HG03066 (cell line): ENCODE measurements at regions not wholly inside any gene's neighbourhood (a gene's known extent, or its start where the extent isn't known, plus 50 kb on each side); places are given as distances from the start of the nearest gene placed in this dataset.
"Not testable (repeated sequence)": the region's sequence is repeated elsewhere in the genome, so short reads cannot be mapped to it uniquely, and the experiment has no call there.

ENCODE experiments used
- ATAC-seq: cut with Tn5 transposase; IDR thresholded peaks from one replicate; pipeline ENCODE4 v1.9.1; 2021; ENCODE audit warnings: low read depth; ENCODE audit not compliant: unreplicated experiment

DNA sequence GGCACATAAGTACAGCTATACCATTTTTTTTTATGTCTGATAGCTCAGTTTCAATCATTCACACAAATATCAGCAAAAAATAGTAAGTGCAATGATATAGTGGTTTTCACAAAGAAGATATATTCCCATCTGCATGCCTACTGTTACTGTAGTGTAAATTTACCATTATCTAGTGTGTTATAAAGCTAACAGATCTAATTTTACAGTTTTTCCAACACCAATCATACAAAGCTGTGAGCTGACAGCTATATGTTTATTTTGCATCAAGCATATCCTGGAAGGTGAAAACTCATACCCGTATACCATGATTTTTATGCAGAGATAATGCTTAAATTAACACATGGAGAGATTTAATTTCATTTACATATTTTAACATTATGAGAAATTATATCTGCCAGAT is 89.9 kb upstream of the HAPLN1 start:
- no peak for ATAC-seq

DNA sequence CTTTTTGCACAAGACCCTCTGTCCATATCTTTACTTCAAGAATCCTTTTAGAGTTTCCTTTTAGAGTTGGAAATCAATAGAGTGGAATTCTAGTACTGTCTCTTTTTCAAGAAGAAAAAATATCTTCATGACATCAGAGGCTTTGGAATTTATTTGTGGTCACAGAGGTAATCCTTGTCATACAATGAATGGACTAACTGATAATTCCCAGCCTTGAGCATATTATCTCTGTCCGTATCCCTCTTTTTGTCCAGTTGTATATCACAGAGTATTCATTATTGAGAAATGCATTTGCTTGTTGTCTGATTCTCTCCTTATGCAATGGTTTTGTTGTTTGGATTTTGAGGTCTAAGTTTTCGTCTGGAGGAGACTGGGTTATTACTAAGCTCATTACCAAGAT is 82.0 kb upstream of the HAPLN1 start:
- ATAC-seq, result no peak

- ATAC-seq, result no peak
Measured at GRCh38 chr5:83800201-83800600, 79.5 kb upstream of the HAPLN1 start.

DNA sequence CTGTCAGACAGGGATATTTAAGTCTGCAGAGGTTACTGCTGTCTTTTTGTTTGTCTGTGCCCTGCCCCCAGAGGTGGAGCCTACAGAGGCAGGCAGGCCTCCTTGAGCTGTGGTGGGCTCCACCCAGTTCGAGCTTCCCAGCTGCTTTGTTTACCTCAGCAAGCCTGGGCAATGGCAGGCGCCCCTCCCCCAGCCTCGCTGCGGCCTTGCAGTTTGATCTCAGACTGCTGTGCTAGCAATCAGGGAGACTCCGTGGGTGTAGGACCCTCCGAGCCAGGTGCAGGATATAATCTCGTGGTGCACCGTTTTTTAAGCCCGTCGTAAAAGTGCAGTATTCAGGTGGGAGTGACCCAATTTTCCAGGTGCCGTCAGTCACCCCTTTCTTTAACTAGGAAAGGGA is 78.4 kb upstream of the HAPLN1 start:
- ATAC-seq, result not testable (repeated sequence)

GRCh38 chr5:83789371-83789770 is 68.7 kb upstream of the HAPLN1 start:
- no peak for ATAC-seq

- ATAC-seq, result no peak
Measured at GRCh38 chr5:83787631-83788030, 67.0 kb upstream of the HAPLN1 start.

DNA sequence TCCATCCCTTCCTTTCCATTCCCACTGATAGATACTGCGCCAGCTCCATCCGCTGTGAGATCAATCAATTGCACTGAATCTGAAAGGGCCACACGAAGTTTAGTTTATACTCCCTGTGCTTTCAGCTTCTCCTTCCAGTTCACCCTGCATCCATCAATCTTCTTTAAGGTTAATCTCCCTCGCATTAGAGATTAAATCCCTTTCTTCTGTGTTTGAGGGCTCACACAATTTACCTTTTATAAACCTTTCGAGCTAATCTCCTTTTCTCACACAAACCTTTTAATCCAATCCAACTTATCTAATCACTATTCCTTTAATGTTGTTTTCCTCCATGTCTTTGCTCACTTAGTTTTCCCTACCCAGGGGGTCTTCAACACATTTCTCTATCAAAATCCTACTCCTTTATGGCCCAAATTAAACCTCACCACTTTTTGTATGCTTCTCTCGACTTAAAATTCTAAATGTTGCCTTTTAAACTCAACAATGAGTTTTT is 64.6 kb upstream of the HAPLN1 start:
- no peak for ATAC-seq

- ATAC-seq, result no peak
Measured at GRCh38 chr5:83780699-83781350, 60.2 kb upstream of the HAPLN1 start.

DNA sequence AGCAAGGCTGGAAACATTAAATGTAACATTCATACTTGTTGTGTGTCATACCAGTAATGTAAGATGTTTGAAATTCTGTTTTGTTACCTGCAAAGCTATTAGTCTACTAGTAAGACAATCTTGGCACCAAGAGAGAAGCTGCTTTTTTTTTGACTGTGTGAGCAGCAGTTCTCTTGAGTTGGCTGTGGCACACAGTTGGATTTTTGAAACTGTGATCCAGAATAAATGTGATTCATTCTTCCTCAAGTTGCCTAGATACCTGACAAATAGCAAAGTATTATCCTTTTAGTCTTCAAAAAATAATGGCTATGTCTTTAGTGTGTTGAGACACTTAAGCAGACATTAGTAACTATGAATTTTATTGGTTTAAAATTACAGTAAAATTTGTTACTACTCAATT is 57.2 kb upstream of the HAPLN1 start:
- no peak for ATAC-seq

DNA sequence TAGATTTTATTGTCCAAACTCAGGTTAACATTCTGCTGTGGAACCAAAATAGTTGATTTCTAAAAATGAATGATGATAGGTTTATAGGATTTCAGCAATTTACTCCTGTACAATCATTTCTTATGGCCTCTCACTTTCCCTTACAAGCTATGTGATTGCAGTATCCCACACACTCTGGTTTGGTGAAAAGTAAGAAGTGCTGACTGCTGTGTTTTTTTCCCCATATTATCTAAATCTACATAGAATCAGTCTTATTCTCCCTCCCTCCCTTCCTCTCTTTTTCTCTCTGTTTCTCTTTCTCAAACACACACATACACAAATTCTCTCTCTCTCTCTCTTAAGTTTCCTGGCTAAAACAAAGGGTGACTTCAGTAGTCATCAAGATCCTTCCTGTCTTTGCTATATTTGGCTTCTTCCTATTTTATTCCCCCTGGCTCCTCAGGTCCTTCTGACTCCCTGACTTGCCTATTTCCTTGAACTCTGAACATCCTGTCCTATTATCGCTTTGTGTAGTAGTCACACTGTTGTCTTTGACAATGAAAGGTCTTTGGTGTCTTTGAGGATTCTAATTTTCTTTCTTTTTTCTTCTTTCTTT is 55.9 kb upstream of the HAPLN1 start:
- no peak for ATAC-seq
